Effector memory CD8-positive, alpha-beta T cell (primary cell): ENCODE measurements at regions not wholly inside any gene's neighbourhood (a gene's known extent, or its start where the extent isn't known, plus 50 kb on each side); places are given as distances from the start of the nearest gene placed in this dataset.
"Not testable (repeated sequence)": the region's sequence is repeated elsewhere in the genome, so short reads cannot be mapped to it uniquely, and the experiment has no call there.

Experiments used
- ATAC-seq: fragments of 150-1000 bp; cut with Tn5 transposase; replicated peaks from 2 replicates; pipeline ENCODE4 v1.10.0; 2021; ENCODE audit warnings: mild to moderate bottlenecking, moderate library complexity
- DNase-seq, 3 experiments: peaks; one replicate each; pipeline ENCODE4 v3.0.0; 2021
- H3K27ac Mint-ChIP-seq, 2 donors: one replicate each; pipeline ENCODE4 v1.8.0; 2022; ENCODE audit warnings: mild to moderate bottlenecking in 2 of 2, mixed read lengths in 2 of 2, moderate library complexity in 2 of 2
- H3K27me3 Mint-ChIP-seq, 2 donors: one replicate each; pipeline ENCODE4 v1.8.0; 2022; ENCODE audit warnings: mixed read lengths in 2 of 2
- H3K36me3 Mint-ChIP-seq: one replicate; pipeline ENCODE4 v1.8.0; 2022; ENCODE audit warnings: mild to moderate bottlenecking, moderate library complexity, mixed read lengths; ENCODE audit not compliant: insufficient read depth
- H3K4me1 Mint-ChIP-seq, 2 donors: one replicate each; pipeline ENCODE4 v1.8.0; 2022; ENCODE audit warnings: low read depth in 2 of 2, mixed read lengths in 2 of 2
- H3K4me3 Mint-ChIP-seq, 2 donors: one replicate each; pipeline ENCODE4 v1.8.0; 2022; ENCODE audit warnings: mild to moderate bottlenecking in 2 of 2, mixed read lengths in 2 of 2, moderate library complexity in 2 of 2
- H3K9me3 Mint-ChIP-seq, 2 donors: one replicate each; pipeline ENCODE4 v1.8.0; 2022; ENCODE audit warnings: mixed read lengths in 2 of 2

DNA sequence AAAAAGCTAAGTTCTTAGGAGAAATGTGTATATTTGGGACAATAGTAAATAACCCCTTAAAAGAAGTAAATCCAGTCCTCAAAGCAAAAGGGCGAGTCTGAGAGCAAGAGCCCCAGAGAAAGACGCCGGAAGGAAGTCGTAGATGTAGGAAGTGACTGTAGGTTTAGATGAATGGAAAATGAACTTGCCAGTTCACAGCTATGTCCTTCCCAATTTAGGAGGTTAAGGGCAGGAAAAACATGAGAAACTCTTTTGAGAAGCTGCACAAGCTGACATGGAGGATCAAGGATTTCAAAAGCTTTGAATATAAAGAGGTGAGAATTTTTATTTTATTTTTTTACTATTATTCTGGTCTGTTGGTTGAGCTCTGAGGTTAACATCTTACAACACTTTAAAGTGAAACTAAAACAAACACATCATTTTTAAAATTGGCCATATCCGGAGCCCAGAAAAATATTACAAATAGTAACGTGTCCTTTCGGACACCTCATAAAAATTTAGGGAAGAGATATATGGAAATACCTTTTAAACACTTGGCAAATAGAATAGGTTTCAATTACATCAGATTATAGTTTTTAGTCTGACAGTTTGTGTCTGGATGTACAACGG is 1178.6 kb downstream of the MRPL39 start:
- H3K4me3 Mint-ChIP-seq = peak overlapping the region; percentile 34 to 84
- ATAC-seq (peak; percentile 26), DNase-seq (peak in 1 of 3 experiments; percentile 1)
- peaks cover 0 to 10% of the 10 kb centered on the region in 2 donors for H3K9me3 Mint-ChIP-seq
- no peaks in the 10 kb centered on the region for H3K36me3 Mint-ChIP-seq
- H3K27ac Mint-ChIP-seq = peak overlapping the region in 1 of 2 donors; percentile 94
- no peaks in the 10 kb centered on the region for H3K27me3 Mint-ChIP-seq
- no peaks in the 10 kb centered on the region for H3K4me1 Mint-ChIP-seq

DNA sequence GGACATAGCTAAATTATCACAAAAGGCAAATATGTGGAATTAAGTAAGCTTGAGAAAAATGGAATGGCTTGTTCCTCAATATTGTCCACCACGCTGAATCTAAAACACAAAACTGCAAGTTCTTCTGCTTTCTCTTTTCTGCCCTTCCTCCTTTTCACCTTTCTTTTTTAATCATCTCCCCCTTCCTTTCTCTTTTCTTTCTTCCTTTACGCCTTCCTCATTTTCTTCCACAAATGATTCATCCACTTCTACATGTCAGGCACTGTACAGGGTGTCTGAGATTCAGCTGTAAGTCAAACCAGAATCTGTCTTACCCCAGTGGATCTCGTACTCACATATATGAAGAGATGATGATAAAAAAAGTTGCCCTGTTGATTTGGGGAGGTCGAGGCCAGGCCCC is 1182.5 kb downstream of the MRPL39 start:
- H3K27ac Mint-ChIP-seq = no peak overlapping the region
- no peaks in the 10 kb centered on the region for H3K27me3 Mint-ChIP-seq

DNA sequence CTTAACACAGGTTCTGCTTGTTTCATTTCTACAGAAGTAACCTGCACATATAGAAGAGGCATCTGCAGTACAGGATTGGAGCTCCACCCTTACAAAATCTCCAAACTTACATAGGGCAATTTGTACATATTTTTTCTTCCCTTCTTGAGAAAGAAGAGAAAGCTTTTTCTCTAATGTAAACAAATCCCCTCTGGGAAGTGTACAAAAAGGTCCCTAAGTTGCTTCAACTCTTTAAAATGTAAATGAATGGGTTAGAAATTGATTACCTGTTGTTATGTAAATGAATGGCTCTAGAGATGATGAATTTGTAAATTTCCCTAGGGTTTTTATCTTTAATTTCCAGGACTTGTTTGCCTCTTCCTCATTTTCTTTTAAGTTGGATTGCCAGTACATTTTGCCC is 1183.7 kb downstream of the MRPL39 start:
- H3K27ac Mint-ChIP-seq = no peak overlapping the region
- no peaks in the 10 kb centered on the region for H3K27me3 Mint-ChIP-seq
- no peak for ATAC-seq
- no peak overlapping the region for H3K4me3 Mint-ChIP-seq
- peaks cover 0 to 10% of the 10 kb centered on the region in 2 donors for H3K9me3 Mint-ChIP-seq
- no peaks in the 10 kb centered on the region for H3K36me3 Mint-ChIP-seq
- no peaks in the 10 kb centered on the region for H3K4me1 Mint-ChIP-seq
- no peak for DNase-seq

More for the DNA sequence above, 1182.5 kb downstream of the MRPL39 start:
- ATAC-seq (no peak), DNase-seq (no peak)
- Mint-ChIP-seq H3K9me3 (peaks cover 0 to 10% of the 10 kb centered on the region in 2 donors), H3K4me1 (no peaks in the 10 kb centered on the region), H3K36me3 (no peaks in the 10 kb centered on the region), H3K4me3 (no peak overlapping the region)

DNA sequence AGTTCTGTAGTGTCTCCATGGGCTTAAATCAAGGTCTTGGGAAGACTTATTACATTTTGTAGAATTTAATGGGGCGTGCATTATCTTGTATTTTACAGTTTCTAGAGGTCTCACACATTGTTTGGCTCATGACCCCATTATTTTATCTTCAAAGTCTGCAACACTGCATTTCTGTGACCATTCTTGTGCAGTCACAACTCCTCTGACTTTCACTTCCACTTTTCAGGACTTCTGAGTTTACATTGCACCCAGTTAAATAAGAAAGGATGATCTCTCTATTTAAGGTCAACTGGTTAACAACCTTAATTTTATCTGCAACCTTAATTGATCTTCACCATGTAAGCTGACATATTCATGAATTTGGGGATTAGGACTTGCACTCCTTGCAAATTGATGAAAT is 1186.6 kb downstream of the MRPL39 start:
- Mint-ChIP-seq H3K9me3 (peaks cover 0 to 5% of the 10 kb centered on the region in 2 donors), H3K36me3 (no peaks in the 10 kb centered on the region), H3K27me3 (no peaks in the 10 kb centered on the region), H3K27ac (no peak overlapping the region), H3K4me1 (no peaks in the 10 kb centered on the region), H3K4me3 (no peak overlapping the region)
- no peak for DNase-seq
- ATAC-seq = no peak

DNA sequence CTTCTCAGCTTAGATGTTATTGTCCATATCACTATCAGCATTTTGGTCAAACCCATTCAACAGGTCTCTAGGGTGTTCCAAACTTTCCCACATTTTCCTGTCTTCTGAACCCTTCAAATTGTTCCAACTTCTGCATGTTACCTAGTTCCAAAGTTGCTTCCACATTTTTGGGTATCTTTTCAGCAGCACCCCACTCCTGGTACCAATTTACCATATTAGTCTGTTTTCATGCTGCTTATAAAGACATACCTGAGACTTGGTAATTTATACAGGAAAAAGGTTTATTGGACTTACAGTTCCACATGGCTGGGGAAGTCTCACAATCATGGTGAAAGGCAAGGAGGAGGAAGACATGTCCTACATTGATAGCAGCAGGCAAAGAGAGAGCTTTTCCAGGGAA is 1187.6 kb downstream of the MRPL39 start:
- not testable (repeated sequence) for H3K4me3 Mint-ChIP-seq, ATAC-seq, H3K27me3 Mint-ChIP-seq, DNase-seq, H3K4me1 Mint-ChIP-seq, H3K27ac Mint-ChIP-seq, H3K9me3 Mint-ChIP-seq, H3K36me3 Mint-ChIP-seq

DNA sequence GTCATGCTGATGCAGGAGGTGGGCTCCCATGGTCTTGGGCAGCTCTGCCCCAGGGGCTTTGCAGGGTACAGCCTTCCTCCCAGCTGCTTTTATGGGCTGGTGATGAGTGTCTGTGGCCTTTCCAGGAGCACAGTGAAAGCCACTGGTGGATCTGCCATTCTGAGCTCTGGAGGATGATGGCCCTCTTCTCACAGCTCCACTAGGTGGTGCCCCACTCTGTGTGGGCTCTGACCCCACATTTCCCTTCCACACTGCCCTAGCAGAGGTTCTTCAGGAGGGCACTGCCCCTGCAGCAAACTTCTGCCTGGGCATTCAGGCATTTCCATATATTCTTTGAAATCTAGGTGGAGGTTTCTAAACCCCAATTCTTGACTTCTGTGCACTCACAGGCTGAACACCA is 1188.6 kb downstream of the MRPL39 start:
- H3K9me3 Mint-ChIP-seq = peaks cover 0 to 6% of the 10 kb centered on the region in 2 donors
- ATAC-seq = no peak
- no peaks in the 10 kb centered on the region for H3K27me3 Mint-ChIP-seq
- H3K36me3 Mint-ChIP-seq = no peaks in the 10 kb centered on the region
- H3K4me3 Mint-ChIP-seq = no peak overlapping the region
- no peak for DNase-seq
- H3K4me1 Mint-ChIP-seq = no peaks in the 10 kb centered on the region
- no peak overlapping the region for H3K27ac Mint-ChIP-seq

DNA sequence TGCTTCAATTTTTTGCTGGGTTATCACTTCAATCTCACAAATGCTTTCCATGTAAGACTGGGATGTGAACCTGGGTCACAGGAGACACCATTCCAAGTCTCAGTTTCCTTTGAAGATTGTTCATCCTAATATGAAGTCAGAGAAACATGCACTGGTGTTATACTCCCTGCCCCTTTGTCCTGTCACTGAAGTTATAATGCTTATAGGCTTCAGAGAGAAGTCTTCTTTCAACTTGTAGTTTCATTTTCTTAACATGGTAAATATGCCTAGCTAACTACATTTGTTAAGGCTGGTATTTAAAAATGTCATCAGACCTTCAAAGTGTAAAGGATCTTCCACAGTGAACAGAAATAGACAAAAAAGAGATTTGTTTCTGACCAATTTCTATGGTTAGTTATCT is 1195.9 kb downstream of the MRPL39 start:
- Mint-ChIP-seq H3K4me3 (no peak overlapping the region), H3K36me3 (no peaks in the 10 kb centered on the region), H3K27ac (no peak overlapping the region), H3K4me1 (no peaks in the 10 kb centered on the region), H3K27me3 (no peaks in the 10 kb centered on the region), H3K9me3 (peaks cover 0 to 8% of the 10 kb centered on the region in 2 donors)
- ATAC-seq = no peak
- no peak for DNase-seq

DNA sequence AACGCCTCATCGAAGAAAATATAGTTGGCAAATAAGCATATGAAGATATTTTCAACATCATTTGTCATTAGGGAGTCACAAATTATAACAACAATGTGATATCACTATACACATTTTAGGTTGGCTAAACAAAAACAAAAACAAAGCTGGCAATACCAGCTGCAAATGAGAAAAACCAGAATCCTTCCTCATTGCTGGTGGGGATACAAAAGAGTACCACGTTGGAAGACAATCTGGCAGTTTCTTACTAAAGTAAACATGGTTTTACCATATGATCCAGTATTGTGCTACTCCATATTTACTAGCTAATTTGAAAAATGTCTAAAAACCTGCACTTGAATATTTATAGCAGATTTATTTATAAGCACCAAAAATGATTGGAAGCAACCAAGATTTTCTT is 1204.1 kb downstream of the MRPL39 start:
- H3K4me1 Mint-ChIP-seq = no peaks in the 10 kb centered on the region
- no peaks in the 10 kb centered on the region for H3K9me3 Mint-ChIP-seq
- no peak overlapping the region for H3K4me3 Mint-ChIP-seq
- no peak overlapping the region for H3K27ac Mint-ChIP-seq
- no peak for DNase-seq
- no peaks in the 10 kb centered on the region for H3K36me3 Mint-ChIP-seq
- no peak for ATAC-seq
- H3K27me3 Mint-ChIP-seq = no peaks in the 10 kb centered on the region

DNA sequence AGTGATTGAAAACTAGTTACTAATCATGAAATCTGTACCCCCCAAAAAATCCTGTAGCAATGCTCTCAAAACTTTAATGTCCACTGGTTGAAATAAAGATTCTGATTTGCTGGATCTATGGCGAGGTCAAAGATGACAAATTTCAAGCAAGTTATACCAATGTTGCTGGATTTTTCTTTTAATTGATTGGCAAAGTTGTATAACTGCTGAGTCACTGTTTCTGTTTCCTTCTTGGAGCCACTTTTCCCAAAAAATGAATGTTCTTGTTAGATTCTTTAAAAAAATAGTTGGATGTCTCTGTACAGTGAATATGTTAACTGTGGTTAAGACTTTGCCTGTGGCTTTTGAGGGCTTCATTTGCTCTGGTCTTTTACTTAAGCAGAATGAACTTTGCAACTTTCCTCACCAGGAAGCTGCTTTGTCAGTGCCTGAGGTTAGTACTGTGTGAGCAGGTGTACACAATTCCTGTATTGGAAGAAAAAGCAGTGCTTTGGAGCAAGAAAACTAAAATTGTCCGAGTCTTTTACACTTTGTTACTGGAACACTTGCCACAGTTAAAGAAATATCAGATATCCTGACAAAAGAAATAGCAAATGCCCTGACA is 1211.9 kb downstream of the MRPL39 start:
- H3K4me3 Mint-ChIP-seq = no peak overlapping the region
- no peaks in the 10 kb centered on the region for H3K36me3 Mint-ChIP-seq
- no peak for ATAC-seq
- H3K27ac Mint-ChIP-seq = no peak overlapping the region
- peaks cover 2 to 15% of the 10 kb centered on the region in 2 donors for H3K9me3 Mint-ChIP-seq
- no peaks in the 10 kb centered on the region for H3K27me3 Mint-ChIP-seq
- no peaks in the 10 kb centered on the region for H3K4me1 Mint-ChIP-seq
- no peak for DNase-seq

DNA sequence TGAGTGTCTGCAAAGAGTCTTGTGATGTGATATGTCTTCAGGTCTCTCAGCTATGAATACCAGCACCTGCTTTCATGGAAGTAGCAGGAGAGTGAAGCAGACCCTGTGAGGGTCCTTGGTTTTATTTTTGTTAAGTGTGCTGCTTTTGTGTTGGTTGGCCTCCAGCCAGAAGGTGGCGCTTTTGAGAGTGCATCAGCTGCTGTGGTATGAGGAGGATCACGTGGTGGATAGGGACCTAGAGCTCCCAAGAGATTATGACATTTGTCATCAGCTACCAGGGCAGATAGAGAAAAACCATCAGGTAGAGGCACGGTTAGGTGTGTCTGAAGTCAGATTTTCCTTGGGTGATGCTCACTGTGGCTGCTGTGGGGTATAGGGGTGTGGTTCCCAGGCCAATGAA is 1232.1 kb downstream of the MRPL39 start:
- ATAC-seq (no peak), DNase-seq (peak in 1 of 3 experiments; percentile 5)
- Mint-ChIP-seq H3K27ac (no peak overlapping the region), H3K27me3 (no peaks in the 10 kb centered on the region), H3K36me3 (no peaks in the 10 kb centered on the region), H3K4me3 (no peak overlapping the region), H3K9me3 (peaks cover 6 to 8% of the 10 kb centered on the region in 2 donors), H3K4me1 (no peaks in the 10 kb centered on the region)

DNA sequence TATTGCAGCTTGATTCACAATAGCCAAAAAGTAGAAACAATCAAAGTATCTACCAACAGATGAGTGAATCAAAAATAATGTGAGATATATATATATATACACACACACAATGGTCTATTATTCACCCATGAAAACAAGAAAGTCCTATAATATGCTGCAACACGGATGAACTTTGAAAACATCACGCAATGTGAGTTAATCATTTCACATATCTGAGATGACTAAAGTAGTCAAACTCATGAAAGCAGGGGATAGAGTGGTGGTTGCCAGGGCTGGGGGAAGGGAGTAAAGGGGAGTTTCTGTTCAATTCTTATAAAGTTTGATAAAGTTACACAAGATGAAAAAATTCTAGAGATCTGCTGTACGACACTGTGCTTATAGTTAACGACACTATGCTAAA is 1234.8 kb downstream of the MRPL39 start:
- no peaks in the 10 kb centered on the region for H3K27me3 Mint-ChIP-seq
- DNase-seq (no peak), ATAC-seq (no peak)
- no peaks in the 10 kb centered on the region for H3K36me3 Mint-ChIP-seq
- no peaks in the 10 kb centered on the region for H3K4me1 Mint-ChIP-seq
- H3K27ac Mint-ChIP-seq = no peak overlapping the region
- no peak overlapping the region for H3K4me3 Mint-ChIP-seq
- H3K9me3 Mint-ChIP-seq = peaks cover 5 to 8% of the 10 kb centered on the region in 2 donors

DNA sequence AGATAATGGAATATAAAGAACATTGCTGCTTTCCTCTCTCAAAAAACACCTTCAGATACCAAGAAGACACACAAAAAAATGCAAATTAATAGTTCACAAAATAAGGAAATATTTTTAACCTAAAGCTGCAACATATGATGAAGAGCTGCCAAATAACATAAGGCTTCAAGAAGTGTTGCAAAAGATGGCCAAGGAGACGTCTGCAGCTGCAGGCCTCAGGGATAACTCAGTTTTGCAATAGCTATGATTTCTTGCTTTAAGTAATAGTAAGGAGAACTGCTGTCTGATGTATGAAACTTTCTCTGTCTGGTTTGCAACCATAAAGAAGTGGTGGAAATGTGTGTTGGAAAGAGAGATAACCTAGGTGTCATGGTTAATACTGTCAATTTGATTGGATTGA is 1237.5 kb downstream of the MRPL39 start:
- ATAC-seq = no peak
- H3K27me3 Mint-ChIP-seq = no peaks in the 10 kb centered on the region
- H3K27ac Mint-ChIP-seq = no peak overlapping the region
- H3K4me3 Mint-ChIP-seq = no peak overlapping the region
- H3K4me1 Mint-ChIP-seq = no peaks in the 10 kb centered on the region
- H3K9me3 Mint-ChIP-seq = peaks cover 3 to 6% of the 10 kb centered on the region in 2 donors
- H3K36me3 Mint-ChIP-seq = no peaks in the 10 kb centered on the region
- no peak for DNase-seq

DNA sequence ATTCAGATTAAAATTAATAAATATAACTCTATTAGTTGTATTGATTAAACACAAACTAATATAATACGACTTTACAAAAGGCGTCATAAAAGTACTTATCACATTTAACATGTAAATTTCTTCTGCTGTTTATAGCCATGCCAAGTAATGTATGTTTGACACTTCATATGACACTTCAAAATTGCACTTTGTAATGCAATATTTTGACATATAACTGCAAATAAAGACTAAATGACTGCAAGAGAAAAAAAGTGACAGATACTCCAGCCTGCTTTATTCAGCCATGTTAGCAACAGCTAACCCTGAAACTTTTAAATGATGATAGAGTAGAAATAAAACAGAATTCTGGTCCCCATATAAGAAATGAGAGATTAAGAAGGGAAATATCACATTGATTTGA is 1238.0 kb downstream of the MRPL39 start:
- Mint-ChIP-seq H3K4me1 (no peaks in the 10 kb centered on the region), H3K27ac (no peak overlapping the region), H3K36me3 (no peaks in the 10 kb centered on the region), H3K27me3 (no peaks in the 10 kb centered on the region), H3K9me3 (peaks cover 2 to 3% of the 10 kb centered on the region in 2 donors), H3K4me3 (no peak overlapping the region)
- DNase-seq (no peak), ATAC-seq (no peak)

DNA sequence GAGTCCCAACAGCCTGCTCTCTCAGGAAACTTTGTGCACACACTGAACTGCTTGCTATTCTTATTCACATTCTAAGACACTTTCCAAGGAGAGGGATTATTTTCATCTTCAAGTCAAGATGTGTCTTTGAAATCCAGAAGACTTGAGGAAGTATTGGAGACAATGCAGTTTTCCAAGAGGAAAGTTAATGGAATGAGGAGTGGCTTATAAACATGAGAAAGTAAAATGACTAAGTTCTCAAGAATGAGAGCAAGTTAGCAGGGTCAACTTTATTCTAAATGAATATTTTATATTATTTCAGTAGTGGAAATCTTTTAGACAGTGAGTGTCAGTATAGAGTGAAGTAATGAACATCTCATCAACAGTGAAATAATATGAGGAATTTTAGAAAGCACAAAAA is 1239.3 kb downstream of the MRPL39 start:
- Mint-ChIP-seq H3K9me3 (peaks cover 3 to 4% of the 10 kb centered on the region in 2 donors), H3K4me3 (no peak overlapping the region), H3K27ac (no peak overlapping the region), H3K36me3 (no peaks in the 10 kb centered on the region), H3K4me1 (no peaks in the 10 kb centered on the region), H3K27me3 (no peaks in the 10 kb centered on the region)
- ATAC-seq (no peak), DNase-seq (no peak)
